ENCODE measurements at regions not wholly inside any gene's neighbourhood (a gene's known extent, or its start where the extent isn't known, plus 50 kb on each side); places are given as distances from the start of the nearest gene placed in this dataset.

- no peak for TF ChIP-seq CTCF (IDR thresholded peaks at IDR 0.05)
- no peak for TF ChIP-seq POLR2A (IDR thresholded peaks at IDR 0.05)
- TF ChIP-seq POLR2AphosphoS5 (IDR thresholded peaks at IDR 0.05): no peak
These were observed 81.9 kb upstream of the FREM1 start for GRCh38 chr9:14992081-14992480.
